Fibroblast of mammary gland (primary cell): ENCODE measurements at regions not wholly inside any gene's neighbourhood (a gene's known extent, or its start where the extent isn't known, plus 50 kb on each side); places are given as distances from the start of the nearest gene placed in this dataset.
A peak's percentile ranks its signal among the peaks of the same experiment; 100 is the strongest.

ENCODE experiments used
- DNase-seq: peaks from one replicate; pipeline ENCODE4 v3.0.0-alpha.2; 2010; ENCODE audit warnings: low read depth
- H3K4me3 ChIP-seq: 2 replicates; pipeline ENCODE4 v1.5.1; 2011; ENCODE audit warnings: low read depth, mild to moderate bottlenecking, low read length, moderate library complexity; ENCODE audit not compliant: control insufficient read depth
- CTCF ChIP-seq: conservative IDR thresholded peaks from 2 replicates; pipeline ENCODE4 v1.5.1; 2011; ENCODE audit warnings: low read depth, low read length, inconsistent platforms; ENCODE audit not compliant: control insufficient read depth, insufficient read depth

- TF ChIP-seq CTCF, result no peak
- DNase-seq, result no peak
- no peak overlapping the region for H3K4me3 ChIP-seq
These were observed 380.3 kb downstream of the GADD45G start for GRCh38 chr9:89985068-89985467.

DNA sequence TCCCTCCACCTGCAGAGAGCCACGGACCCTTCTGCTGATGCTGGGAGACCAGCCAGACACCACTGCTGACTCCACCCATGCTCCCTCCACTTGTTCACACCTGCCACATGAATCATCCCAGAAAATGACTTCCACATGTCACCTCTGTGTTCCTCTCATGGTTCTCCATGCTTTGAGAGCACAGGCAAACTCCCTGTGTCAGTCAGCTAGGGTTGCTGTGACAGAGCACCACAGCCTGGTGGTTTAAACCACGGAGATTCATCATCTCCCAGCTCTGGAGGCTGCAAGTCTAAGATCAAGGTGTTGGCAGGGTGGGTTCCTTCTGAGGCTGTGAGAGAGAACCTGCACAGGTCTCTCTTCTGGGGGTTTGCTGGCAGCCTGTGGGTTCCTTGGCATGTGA, 381.4 kb downstream of the GADD45G start:
- no peak for TF ChIP-seq CTCF
- no peak overlapping the region for H3K4me3 ChIP-seq
- DNase-seq, result peak; percentile 27

- no peak for DNase-seq
- no peak overlapping the region for H3K4me3 ChIP-seq
- TF ChIP-seq CTCF, result no peak
These were observed 383.6 kb downstream of the GADD45G start for GRCh38 chr9:89988458-89988857.

DNA sequence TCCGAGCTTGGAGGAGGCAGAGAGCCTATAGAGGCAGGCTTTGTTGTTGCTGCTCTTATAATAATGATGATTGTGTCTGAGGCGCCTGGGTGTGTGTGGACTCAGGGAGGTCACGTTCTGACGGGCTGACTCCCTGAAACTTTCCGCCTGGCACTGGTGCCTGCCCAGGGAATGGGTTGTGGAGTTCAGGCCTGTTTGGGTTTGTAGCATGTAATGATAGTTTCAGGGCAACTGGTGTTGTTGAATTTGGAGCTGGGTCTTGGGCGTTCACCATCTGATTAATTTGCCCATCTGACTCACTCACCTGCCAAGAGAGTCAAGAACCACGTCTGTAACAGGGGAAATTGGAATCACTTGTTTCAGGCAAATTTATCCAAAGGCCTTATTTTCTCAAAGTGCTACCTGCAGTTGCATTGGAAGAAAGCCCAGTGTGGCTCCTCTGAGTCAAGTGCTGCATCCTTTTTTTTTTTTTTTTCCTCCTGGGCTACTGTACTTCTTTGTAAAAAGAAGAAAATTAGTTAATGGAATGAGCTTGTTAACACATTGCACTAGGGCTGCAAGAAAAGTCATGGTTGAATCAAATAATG, 386.5 kb downstream of the GADD45G start:
- no peak overlapping the region for H3K4me3 ChIP-seq
- no peak for DNase-seq
- no peak for TF ChIP-seq CTCF

GRCh38 chr9:89992326-89993198, 387.8 kb downstream of the GADD45G start:
- no peak overlapping the region for H3K4me3 ChIP-seq
- TF ChIP-seq CTCF, result no peak
- no peak for DNase-seq

DNA sequence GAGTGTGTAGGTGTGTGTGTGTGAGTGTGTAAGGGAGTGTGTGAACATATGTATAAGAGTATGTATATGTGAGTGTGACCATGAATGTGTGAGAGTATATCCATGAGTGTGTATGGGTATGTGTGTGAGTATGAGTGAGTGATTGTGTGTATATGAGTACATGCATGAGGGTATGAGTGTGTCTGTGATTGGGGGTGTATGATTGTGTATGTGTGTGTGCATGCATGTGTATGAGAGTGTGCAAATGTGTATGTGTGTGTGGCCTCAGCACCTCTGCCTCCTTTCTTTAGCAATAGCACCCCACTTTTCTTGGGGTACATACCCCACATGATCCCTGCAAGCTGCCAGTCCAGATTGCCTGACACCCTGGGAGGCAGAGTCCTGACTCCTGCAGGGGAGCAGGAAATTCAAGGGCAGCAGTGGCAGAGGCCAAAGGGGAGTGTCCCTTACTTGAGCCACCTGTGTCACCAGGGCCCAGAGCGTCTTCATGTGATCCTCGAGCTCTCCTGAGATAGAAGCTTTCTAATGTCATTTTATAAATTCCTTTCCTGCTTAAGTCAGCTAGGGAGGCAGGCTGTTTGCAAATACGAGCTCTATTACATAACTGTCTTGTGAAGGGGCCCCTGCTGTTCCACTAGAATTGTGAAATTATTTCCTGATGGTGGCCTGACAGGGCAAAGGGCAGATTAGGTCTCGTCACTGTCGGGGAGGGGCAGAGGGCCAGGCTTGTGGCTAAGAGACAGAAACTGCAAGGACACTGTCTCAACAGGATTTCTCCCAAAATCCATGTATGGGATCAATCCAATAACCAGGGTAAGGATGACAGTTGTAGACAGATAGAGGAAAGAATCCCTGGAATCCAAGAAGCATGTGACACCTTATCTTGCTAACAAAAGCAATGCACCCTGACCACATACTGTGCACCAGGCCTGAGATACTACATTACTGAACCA, 389.1 kb downstream of the GADD45G start:
- no peak for TF ChIP-seq CTCF
- DNase-seq, result no peak
- H3K4me3 ChIP-seq, result no peak overlapping the region
